ENCODE measurements at regions not wholly inside any gene's neighbourhood (a gene's known extent, or its start where the extent isn't known, plus 50 kb on each side); places are given as distances from the start of the nearest gene placed in this dataset.
A peak's percentile ranks its signal among the peaks of the same experiment; 100 is the strongest.

DNA sequence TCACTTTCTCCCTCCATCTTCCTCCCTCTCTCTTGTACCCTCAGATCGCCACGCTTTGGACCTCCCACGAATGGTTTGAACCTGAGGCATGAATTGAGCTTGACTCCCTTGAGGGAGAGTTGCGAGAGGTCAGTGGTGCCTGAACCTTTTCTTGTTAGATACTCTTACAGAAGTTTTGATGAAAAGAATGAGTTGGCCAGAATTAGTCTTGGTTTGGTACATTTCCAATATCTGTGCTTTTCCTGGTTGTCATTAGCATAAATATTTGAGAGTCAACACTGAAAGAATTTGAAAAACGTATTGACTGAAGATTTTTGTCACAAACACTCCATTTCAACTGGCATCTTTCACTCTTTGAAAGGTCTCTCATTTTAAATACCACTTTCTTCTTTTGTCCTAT is 510.6 kb upstream of the DIPK2B start:
- dilution Hi-C loops (cut with MboI; ENCODE audit: extremely low pct_ligation_motif_present, low sequenced_read_pairs), result no loop called here
- Histone ChIP-seq H3K36me3 (ENCODE audit: control insufficient read depth in 2 of 2, extremely low read depth in 1 of 2, insufficient read depth in 2 of 2, low read length in 2 of 2) (no peaks in the 10 kb centered on the region), H3K4me2 (ENCODE audit: control insufficient read depth, extremely low read depth, insufficient read depth, low read depth, low read length) (peak overlapping the region; percentile 75), H3K27ac (ENCODE audit: control insufficient read depth, insufficient read depth, low read length) (peak overlapping the region; percentile 83), H3K9me1 (ENCODE audit: control insufficient read depth, extremely low read depth, insufficient read depth, low read length) (no peaks in the 10 kb centered on the region), H3K79me2 (ENCODE audit: control insufficient read depth, insufficient read depth, low read length) (no peaks in the 10 kb centered on the region), H3K4me3 (ENCODE audit: control insufficient read depth in 2 of 3, extremely low read depth in 1 of 3, insufficient read depth in 2 of 3, low read depth in 1 of 3, low read length in 3 of 3) (peak overlapping the region in 2 of 3 experiments; percentile 17 to 36), H3K9ac (ENCODE audit: control insufficient read depth, extremely low read depth, insufficient read depth, low read length) (peak overlapping the region; percentile 34), H2AFZ (ENCODE audit: control insufficient read depth, low read length) (no peak overlapping the region), H3K27me3 (ENCODE audit: control insufficient read depth, extremely low read depth, insufficient read depth, low read length) (no peaks in the 10 kb centered on the region), H3K9me3 (ENCODE audit: control insufficient read depth, low read depth, low read length) (no peaks in the 10 kb centered on the region), H4K20me1 (ENCODE audit: control insufficient read depth, extremely low read depth, insufficient read depth, low read length) (no peaks in the 10 kb centered on the region), H3K4me1 (ENCODE audit: control insufficient read depth, extremely low read depth, insufficient read depth, low read length) (peaks cover 50% of the 10 kb centered on the region)
- DNase-seq (ENCODE audit: low read depth, low spot score) (no peak), FAIRE-seq (no peak)
- no peak for TF ChIP-seq EZH2 (IDR thresholded peaks at IDR 0.05; ENCODE audit: low read length)
- TF ChIP-seq, protein P1, sequence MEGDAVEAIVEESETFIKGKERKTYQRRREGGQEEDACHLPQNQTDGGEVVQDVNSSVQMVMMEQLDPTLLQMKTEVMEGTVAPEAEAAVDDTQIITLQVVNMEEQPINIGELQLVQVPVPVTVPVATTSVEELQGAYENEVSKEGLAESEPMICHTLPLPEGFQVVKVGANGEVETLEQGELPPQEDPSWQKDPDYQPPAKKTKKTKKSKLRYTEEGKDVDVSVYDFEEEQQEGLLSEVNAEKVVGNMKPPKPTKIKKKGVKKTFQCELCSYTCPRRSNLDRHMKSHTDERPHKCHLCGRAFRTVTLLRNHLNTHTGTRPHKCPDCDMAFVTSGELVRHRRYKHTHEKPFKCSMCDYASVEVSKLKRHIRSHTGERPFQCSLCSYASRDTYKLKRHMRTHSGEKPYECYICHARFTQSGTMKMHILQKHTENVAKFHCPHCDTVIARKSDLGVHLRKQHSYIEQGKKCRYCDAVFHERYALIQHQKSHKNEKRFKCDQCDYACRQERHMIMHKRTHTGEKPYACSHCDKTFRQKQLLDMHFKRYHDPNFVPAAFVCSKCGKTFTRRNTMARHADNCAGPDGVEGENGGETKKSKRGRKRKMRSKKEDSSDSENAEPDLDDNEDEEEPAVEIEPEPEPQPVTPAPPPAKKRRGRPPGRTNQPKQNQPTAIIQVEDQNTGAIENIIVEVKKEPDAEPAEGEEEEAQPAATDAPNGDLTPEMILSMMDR (optimal IDR thresholded peaks at IDR 0.05 in 1 of 3, IDR thresholded peaks at IDR 0.05 in 1 of 3, conservative IDR thresholded peaks at IDR 0.05 in 1 of 3; ENCODE audit: extremely low read depth in 1 of 3, insufficient read depth in 2 of 3, low read length in 3 of 3), result no peak

DNA sequence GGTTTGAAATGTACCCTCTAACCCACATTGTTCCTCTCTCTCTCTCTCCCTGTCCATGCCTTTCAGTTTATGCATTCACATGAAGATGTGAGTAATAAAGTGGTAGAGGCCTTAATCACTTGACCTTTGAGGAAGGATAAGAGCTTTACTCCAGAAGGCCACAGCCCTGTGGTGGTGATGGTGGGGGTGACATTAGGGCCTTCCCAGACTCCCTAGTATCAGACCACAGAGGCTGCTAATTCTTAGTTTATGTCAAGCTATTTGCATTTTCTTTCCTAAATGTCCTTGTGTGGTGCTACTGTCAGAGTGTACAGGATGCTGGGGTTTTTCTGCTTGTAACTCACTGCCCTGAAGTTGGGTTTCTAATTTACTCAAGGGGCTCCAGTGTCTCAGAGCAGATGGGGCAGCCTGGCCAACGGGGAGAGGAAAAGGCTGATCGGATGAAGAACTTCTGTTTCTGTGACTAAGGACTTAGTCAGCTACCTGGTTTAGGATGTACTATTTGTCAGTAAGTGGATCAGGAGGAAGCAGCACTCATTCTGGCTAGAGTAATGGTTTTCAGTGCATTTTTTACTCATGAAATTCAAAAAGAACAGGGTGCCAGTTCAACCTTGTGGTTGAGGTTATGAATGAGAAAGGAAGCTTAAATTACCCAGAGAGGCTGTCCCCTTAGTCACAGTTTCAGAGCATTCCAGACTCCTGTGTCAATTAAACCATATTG is 509.6 kb upstream of the DIPK2B start:
- H3K79me2 ChIP-seq (ENCODE audit: control insufficient read depth, insufficient read depth, low read length), result no peaks in the 10 kb centered on the region
- peaks cover 46% of the 10 kb centered on the region for H3K4me1 ChIP-seq (ENCODE audit: control insufficient read depth, extremely low read depth, insufficient read depth, low read length)
- H3K9me3 ChIP-seq (ENCODE audit: control insufficient read depth, low read depth, low read length), result no peaks in the 10 kb centered on the region
- TF ChIP-seq EZH2 (IDR thresholded peaks at IDR 0.05; ENCODE audit: low read length), result no peak
- TF ChIP-seq, protein P1 (optimal IDR thresholded peaks at IDR 0.05 in 1 of 3, IDR thresholded peaks at IDR 0.05 in 1 of 3, conservative IDR thresholded peaks at IDR 0.05 in 1 of 3; ENCODE audit: extremely low read depth in 1 of 3, insufficient read depth in 2 of 3, low read length in 3 of 3), result no peak
- H4K20me1 ChIP-seq (ENCODE audit: control insufficient read depth, extremely low read depth, insufficient read depth, low read length), result no peaks in the 10 kb centered on the region
- FAIRE-seq (peak; percentile 97), DNase-seq (ENCODE audit: low read depth, low spot score) (peak; percentile 95)
- dilution Hi-C loops (cut with MboI; ENCODE audit: extremely low pct_ligation_motif_present, low sequenced_read_pairs), result no loop called here
- no peak overlapping the region for H3K4me3 ChIP-seq (ENCODE audit: control insufficient read depth in 2 of 3, extremely low read depth in 1 of 3, insufficient read depth in 2 of 3, low read depth in 1 of 3, low read length in 3 of 3)
- H3K9me1 ChIP-seq (ENCODE audit: control insufficient read depth, extremely low read depth, insufficient read depth, low read length), result no peaks in the 10 kb centered on the region
- H3K27ac ChIP-seq (ENCODE audit: control insufficient read depth, insufficient read depth, low read length), result peak overlapping the region; percentile 83
- no peak overlapping the region for H2AFZ ChIP-seq (ENCODE audit: control insufficient read depth, low read length)
- H3K27me3 ChIP-seq (ENCODE audit: control insufficient read depth, extremely low read depth, insufficient read depth, low read length), result no peaks in the 10 kb centered on the region
- peak overlapping the region; percentile 22 for H3K9ac ChIP-seq (ENCODE audit: control insufficient read depth, extremely low read depth, insufficient read depth, low read length)
- H3K4me2 ChIP-seq (ENCODE audit: control insufficient read depth, extremely low read depth, insufficient read depth, low read depth, low read length), result peak overlapping the region; percentile 75
- H3K36me3 ChIP-seq (ENCODE audit: control insufficient read depth in 2 of 2, extremely low read depth in 1 of 2, insufficient read depth in 2 of 2, low read length in 2 of 2), result no peaks in the 10 kb centered on the region
